ENCODE measurements at regions not wholly inside any gene's neighbourhood (a gene's known extent, or its start where the extent isn't known, plus 50 kb on each side); places are given as distances from the start of the nearest gene placed in this dataset.
"Not testable (repeated sequence)": the region's sequence is repeated elsewhere in the genome, so short reads cannot be mapped to it uniquely, and the experiment has no call there.

DNA sequence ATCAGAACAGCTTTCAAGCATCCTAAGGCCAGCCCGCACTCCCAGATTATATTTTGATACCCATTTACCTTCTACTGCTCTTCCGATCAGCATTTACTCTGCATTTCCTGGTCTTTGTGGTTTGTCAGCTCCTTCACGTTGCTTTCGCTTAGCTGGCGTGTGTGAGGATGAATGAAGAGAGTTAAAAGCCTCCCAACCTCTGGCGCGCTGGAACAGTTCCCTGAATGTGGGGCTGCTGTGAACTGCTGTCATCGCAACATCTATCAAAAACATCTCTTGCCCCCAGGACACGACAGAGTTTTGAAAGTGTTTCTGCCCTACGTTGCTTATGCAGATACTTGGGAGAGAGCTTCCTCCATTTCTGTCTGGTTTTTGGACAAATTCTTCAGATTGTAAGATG, 129.2 kb downstream of the KCNA5 start:
- H3K4me3 ChIP-seq (replicated peaks; ENCODE audit: low read depth, low read length), result no peak overlapping the region
- DNase-seq (ENCODE audit: extremely low read depth, low read depth), result no peak
- TF ChIP-seq, protein P1, sequence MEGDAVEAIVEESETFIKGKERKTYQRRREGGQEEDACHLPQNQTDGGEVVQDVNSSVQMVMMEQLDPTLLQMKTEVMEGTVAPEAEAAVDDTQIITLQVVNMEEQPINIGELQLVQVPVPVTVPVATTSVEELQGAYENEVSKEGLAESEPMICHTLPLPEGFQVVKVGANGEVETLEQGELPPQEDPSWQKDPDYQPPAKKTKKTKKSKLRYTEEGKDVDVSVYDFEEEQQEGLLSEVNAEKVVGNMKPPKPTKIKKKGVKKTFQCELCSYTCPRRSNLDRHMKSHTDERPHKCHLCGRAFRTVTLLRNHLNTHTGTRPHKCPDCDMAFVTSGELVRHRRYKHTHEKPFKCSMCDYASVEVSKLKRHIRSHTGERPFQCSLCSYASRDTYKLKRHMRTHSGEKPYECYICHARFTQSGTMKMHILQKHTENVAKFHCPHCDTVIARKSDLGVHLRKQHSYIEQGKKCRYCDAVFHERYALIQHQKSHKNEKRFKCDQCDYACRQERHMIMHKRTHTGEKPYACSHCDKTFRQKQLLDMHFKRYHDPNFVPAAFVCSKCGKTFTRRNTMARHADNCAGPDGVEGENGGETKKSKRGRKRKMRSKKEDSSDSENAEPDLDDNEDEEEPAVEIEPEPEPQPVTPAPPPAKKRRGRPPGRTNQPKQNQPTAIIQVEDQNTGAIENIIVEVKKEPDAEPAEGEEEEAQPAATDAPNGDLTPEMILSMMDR (IDR thresholded peaks at IDR 0.05; ENCODE audit: low read depth, low read length, missing control alignments), result no peak

DNA sequence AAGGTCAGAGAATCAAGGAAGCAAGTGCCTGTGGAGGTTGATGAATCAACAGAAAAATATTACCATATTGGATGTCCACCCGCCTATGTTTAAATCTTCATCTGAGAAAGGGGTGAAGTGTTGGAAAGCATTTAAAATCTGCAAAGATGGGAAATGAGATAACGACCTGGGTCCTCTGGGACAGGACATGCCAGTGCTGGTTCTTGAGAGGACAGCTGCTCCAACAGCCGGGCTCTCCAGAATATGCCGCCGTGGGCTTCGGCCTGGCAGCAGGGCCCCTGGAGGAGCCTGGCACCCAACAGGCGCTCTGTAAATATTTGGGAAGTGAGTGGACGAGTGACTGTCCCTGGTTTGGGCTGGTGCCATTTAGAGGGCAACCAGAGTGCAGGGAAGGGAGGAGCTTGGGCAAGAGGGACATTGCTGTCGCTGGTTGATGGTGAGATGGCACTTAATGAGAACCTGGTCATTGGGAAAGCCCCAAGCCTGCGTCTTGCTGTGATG, 129.9 kb downstream of the KCNA5 start:
- DNase-seq (ENCODE audit: extremely low read depth, low read depth), result no peak
- TF ChIP-seq, protein P1 (IDR thresholded peaks at IDR 0.05; ENCODE audit: low read depth, low read length, missing control alignments), result no peak
- H3K4me3 ChIP-seq (replicated peaks; ENCODE audit: low read depth, low read length), result no peak overlapping the region

DNA sequence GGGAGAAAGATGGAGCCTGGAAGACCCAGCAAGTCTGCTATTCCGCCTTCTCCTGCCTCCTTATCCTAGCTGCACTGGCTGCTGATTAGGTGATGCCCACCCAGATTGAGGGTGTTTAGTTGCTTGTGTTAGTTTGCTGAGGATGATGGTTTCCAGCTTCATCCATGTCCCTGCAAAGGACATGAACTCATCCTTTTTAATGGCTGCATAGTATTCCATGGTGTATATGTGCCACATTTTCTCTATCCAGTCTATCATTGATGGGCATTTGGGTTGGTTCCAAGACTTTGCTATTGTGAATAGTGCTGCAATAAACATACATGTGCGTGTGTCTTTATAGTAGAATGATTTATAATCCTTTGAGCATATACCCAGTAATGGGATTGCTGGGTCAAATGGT, 131.7 kb downstream of the KCNA5 start:
- H3K4me3 ChIP-seq (replicated peaks; ENCODE audit: low read depth, low read length); DNase-seq (ENCODE audit: extremely low read depth, low read depth): not testable (repeated sequence)

DNA sequence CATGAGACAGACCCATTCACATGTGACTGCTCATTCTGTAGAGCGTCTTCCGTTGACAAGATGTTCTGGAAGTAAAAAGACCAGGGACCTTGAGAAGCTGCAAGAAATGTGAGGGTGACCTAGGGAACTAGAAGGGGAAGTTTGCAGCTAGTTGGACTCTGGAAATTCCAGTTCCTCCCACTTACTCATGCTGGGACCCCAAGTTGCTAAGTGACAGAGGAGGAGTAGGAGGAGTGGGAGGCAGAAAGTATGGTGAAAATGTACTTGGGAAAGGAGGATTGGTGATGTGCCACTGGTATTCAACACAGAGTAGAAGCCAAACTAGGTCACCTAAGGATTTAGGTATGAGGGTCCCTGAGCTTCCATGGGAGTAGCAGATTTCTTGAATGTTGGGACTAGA, 132.4 kb downstream of the KCNA5 start:
- DNase-seq (ENCODE audit: extremely low read depth, low read depth), result no peak
- no peak overlapping the region for H3K4me3 ChIP-seq (replicated peaks; ENCODE audit: low read depth, low read length)
- TF ChIP-seq, protein P1 (IDR thresholded peaks at IDR 0.05; ENCODE audit: low read depth, low read length, missing control alignments), result no peak

DNA sequence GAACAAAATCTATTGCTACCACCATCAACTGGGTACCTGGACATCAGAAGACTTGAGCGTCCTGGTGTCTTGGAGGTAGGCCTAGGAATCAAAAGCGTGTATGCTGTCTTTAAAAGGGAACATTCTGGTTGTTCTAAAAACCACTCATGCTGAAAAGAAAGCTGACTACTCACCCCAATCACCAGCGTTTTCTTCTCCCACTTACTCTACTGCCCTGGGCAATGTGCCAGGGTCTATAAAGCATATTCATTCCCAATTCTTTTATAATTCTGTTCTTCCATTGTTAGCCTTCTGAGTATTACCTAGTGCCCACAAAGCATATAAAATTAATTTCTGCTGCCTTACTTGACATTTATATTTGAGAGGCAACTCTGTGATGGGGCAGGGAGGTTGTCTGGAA, 133.4 kb downstream of the KCNA5 start:
- TF ChIP-seq, protein P1 (IDR thresholded peaks at IDR 0.05; ENCODE audit: low read depth, low read length, missing control alignments), result no peak
- H3K4me3 ChIP-seq (replicated peaks; ENCODE audit: low read depth, low read length), result no peak overlapping the region
- no peak for DNase-seq (ENCODE audit: extremely low read depth, low read depth)

DNA sequence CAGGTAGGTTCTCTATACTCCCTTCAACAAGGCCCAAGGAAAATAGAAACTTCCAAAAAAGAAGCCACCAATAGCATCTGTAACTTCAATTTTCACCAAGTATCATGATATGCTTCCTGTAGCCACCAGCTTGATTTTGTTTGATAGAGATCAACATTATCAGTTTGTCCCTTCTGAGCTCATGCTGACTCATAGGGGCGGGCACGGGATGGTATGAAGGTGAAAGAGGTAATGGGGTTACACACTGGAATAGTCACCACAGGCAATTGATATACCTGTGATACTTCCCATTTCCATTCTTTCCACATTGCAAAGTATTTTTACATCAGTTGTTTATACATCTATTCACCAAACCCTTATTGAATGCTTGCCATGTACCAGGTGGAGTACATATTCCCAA, 134.1 kb downstream of the KCNA5 start:
- DNase-seq (ENCODE audit: extremely low read depth, low read depth), result no peak
- TF ChIP-seq, protein P1 (IDR thresholded peaks at IDR 0.05; ENCODE audit: low read depth, low read length, missing control alignments), result no peak

DNA sequence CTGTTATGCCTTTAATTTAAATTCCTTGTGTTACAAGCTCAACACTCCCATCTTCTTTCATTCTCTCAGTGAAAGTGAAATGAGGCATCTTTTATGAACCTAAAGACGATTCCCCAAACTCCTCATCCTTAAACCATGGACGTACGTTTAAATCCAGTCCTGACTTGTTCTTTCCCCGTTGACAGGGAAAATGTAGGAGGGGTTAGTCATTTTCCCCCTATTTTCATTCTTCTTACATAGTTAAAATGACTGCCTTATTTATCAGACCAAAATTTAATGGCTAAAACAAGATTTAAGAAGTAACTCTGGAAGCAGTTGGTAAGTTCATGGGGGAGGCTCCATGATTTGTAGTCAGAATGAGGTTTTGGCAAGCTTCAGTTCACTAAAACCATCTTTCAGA, 134.9 kb downstream of the KCNA5 start:
- H3K4me3 ChIP-seq (replicated peaks; ENCODE audit: low read depth, low read length), result no peak overlapping the region
- TF ChIP-seq, protein P1 (IDR thresholded peaks at IDR 0.05; ENCODE audit: low read depth, low read length, missing control alignments), result no peak
- DNase-seq (ENCODE audit: extremely low read depth, low read depth), result no peak

More for the DNA sequence above, 134.1 kb downstream of the KCNA5 start:
- H3K4me3 ChIP-seq (replicated peaks; ENCODE audit: low read depth, low read length), result no peak overlapping the region
